Fibroblast of peridontal ligament (primary cell): ENCODE measurements at regions not wholly inside any gene's neighbourhood (a gene's known extent, or its start where the extent isn't known, plus 50 kb on each side); places are given as distances from the start of the nearest gene placed in this dataset.

ENCODE experiments used
- DNase-seq: peaks from one replicate; pipeline ENCODE4 v3.0.0-alpha.2; 2010; ENCODE audit errors: extremely low read depth

DNA sequence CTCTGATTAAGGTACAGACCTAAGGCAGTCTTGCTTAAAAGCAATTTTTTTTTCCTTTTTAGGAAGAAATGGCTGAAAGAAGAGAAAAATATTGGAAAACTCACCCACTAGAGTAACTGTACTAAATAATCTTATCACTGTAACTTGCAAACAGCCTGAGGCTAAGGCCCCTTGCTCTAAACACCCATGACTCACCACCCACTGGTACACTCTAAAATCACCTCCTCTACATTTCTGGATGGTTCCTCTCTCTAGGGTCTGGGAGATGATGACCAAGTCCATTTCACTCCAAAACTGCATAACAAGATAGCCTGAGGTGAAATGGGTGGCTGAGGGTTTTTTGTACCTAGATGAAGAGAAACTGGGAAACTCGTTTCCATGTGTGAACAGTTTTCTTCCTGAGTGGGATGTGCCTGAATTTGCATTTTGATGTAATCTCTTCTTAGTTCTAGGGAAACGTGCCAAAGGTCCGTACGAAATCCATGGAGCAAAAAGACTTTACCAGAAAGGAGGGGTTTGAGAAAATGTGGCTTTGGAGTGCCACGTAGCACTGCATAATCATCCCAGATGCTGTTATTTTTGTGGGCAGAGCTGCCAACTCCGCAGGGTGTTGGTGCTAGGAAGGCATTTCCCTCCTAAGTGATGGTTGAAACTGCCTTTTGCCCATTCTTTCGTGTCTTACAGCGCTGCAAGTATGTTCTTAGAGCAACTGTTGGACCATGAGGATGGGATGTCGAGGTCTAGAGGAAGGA is 113.5 kb upstream of the C10orf90 start:
- DNase-seq, result no peak

DNA sequence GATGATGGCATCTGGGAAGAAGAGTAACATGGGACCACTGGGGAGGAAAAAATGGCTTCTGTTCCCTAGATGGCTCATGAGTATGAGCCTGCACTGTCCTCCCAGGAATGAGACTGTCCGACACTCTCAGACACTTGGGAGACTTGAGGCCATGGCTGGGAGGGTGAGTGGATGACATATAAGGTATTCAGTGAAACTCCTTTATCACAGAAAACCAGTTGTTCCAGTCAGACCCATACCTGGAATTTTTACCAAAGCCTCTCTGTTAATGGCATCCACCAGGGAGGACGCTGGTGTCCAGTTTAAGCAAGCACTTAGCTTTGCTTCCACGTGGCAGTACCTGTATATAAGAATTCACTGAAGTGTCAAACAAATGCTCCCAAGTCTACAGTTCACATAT is 116.7 kb upstream of the C10orf90 start:
- no peak for DNase-seq

DNA sequence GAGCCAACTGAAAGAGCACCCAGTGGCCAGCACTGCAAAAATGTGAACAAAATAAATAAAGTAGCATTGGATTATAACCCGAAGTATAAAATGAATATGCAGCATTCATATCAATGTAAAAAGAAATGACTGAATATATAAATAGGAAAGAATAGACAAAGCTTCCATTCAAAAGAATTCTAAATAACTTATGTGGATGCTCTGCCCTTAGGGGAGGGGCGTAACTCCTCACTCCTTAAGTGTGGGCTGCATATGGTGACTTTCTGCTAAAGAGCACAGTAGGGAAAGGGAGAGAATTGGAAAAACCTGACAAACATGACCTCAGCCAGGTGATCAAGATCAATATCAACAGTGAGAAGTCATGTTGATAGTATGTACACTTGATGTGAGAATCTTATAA is 109.9 kb upstream of the DOCK1 start:
- DNase-seq, result no peak

- DNase-seq, result no peak
Observed at GRCh38 chr10:126798649-126799048, 106.6 kb upstream of the DOCK1 start.

- DNase-seq, result no peak
Observed at GRCh38 chr10:126803394-126803793, 101.8 kb upstream of the DOCK1 start.

- no peak for DNase-seq
Observed at GRCh38 chr10:126804396-126804795, 100.8 kb upstream of the DOCK1 start.

GRCh38 chr10:126806498-126806897 is 98.7 kb upstream of the DOCK1 start:
- no peak for DNase-seq

DNA sequence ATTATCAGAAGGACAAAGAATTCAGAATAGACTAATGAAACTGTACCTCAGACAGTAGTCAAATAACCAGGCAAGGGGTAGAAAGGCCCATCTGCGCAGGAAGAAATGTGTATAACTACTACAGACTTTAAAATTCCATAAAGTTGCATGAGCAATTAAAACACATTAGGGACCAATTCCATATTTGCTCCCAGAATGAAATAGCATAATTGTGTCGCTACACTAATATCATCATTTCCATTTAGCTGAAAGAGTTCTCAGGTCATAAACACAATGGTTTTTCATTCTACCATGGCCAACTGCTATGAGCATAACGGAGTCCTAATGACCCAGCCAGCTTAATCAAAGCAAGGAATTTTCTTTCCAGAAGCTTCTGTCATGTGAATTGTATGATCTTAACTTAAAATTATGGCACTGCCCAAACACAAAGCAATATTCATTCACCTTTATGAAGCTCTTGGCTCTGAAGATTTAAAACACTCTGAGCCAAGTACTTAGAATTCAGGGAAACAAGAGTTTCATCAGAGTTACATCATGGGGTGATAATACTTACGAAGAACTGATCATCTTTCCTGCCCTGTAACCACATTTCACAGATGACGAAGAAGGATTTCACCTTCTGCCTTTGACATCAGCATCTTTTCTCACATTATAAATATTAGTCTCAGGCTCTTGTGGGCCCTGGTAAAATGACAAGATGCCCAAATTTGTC is 98.1 kb upstream of the DOCK1 start:
- DNase-seq, result no peak

GRCh38 chr10:126808103-126808502 is 97.1 kb upstream of the DOCK1 start:
- DNase-seq, result no peak

- no peak for DNase-seq
Observed at GRCh38 chr10:126813432-126813831, 91.8 kb upstream of the DOCK1 start.

GRCh38 chr10:126833542-126833941 is 71.7 kb upstream of the DOCK1 start:
- no peak for DNase-seq

- no peak for DNase-seq
Observed at GRCh38 chr10:126836009-126836408, 69.2 kb upstream of the DOCK1 start.

DNA sequence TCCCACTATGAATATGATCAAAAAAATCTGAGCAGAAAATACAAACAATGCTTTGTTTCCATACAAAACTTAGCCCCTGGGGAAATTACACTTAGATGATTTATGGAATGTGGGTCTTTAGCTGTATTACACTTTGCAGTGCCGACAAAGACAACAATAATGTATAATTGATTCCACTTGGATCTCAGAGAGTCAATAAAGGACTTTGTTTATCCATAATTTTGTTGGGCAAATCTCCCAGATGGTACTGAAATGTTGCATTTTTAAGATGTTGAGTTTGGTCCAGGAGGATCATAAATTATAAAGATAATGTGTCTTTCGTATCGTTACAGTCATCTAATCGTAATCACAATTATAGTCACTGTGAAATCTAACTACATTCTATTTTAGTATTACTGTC is 66.9 kb upstream of the DOCK1 start:
- DNase-seq, result no peak

DNA sequence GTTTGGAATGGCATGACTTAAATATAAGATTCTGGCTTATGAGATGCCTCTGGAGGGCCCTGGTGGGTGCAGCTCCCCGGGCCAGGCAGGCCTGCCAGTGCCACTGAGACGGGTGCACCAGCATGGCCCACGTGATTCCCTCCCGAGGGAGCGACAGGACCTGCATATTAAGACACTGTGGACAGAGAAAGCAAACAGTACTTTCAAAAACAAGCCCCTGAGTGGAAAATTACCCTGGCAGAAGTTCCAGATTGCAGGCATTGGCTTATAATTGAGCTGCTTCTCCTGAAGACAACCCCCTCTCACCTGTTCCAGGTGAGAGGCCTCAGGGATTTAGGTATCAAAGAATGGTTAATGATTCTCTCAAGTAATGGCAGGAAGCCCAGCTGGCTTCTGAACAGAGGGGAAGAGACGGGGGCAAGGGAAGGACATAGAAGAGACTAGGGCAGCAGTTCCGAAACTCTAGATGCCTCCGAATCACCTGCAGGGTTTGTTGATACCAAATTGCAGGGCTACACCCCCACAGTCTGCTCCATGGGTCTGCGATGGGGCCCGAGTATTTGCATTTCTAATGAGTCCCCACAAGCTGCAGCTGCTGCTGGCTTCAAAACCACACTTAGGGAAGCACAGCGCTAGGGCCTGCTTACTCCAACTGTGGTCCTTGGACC is 66.0 kb upstream of the DOCK1 start:
- DNase-seq, result no peak

GRCh38 chr10:126840576-126841135 is 64.6 kb upstream of the DOCK1 start:
- no peak for DNase-seq

GRCh38 chr10:126841341-126841895 is 63.8 kb upstream of the DOCK1 start:
- DNase-seq, result no peak

DNA sequence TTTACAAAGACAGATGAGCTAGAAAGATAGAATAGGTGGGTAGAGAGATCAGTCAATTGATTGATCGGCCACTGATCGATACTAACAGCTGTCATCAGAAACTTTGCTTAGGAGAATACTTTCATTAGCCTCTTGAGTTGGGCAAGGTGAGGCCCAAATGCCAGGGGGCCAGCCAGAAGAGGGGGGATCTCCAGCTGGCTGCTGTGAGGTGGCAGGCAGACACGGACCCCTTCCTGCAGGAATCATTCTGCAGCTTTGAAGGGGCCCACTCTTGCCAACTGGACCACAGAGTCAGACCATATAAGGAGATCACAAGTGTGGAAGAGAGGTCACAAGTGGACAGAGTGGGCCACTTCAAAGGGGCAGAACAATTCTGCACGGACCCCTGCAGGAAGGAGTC is 62.9 kb upstream of the DOCK1 start:
- no peak for DNase-seq

GRCh38 chr10:126842836-126843235 is 62.4 kb upstream of the DOCK1 start:
- DNase-seq, result no peak

DNA sequence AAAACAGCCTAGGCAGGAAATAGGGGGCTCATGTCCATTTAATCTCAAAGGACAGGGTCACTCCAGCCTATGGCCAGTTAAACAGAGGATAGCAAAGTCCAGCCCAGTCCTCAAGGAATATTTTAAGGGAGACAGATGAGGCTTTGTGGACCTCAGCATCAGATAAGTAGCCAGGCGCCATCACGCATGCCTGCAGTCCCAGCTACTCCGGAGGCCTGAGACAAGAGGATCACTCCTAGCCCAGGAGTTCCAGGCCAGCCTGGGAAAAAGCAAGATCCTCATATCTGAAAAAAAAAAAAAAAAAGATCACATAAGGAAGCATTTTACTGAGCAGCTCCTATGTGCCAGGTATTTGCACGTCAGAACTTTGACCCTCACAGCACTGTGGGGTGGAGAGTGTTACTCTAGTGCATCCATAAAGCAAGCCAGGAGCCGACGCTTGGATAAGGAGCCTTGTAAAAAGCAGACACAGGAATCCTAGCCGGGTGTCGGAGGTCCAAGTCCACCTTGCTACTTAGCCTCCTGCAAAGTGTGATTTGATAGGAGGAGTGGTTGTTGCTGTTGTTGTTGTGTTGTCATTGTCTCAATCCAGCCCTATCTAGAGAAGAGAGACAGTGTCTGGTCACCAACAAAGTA is 61.8 kb upstream of the DOCK1 start:
- DNase-seq, result no peak

- DNase-seq, result no peak
Observed at GRCh38 chr10:126844406-126844805, 60.8 kb upstream of the DOCK1 start.

DNA sequence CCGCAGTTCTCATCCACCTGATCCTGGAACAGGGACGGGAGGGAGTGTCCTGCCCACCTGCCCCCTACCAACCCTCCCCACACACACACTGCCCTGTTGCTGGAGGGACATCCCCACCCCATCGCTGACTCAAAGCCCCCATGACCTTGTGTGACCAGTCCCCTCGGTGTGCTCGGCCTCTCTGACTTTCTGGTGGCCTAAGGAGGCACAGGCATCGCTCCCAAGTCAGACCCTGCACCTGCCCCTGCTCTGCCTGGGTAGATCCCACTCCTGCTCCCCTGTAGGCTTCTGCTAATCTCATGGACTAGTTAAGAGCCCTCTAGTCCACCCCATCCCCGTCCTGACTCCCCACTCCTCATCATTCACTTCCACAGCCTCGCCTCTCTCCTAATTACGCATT is 58.8 kb upstream of the DOCK1 start:
- no peak for DNase-seq

- no peak for DNase-seq
Observed at GRCh38 chr10:126846959-126847358, 58.3 kb upstream of the DOCK1 start.
